ENCODE measurements at regions not wholly inside any gene's neighbourhood (a gene's known extent, or its start where the extent isn't known, plus 50 kb on each side); places are given as distances from the start of the nearest gene placed in this dataset.

DNA sequence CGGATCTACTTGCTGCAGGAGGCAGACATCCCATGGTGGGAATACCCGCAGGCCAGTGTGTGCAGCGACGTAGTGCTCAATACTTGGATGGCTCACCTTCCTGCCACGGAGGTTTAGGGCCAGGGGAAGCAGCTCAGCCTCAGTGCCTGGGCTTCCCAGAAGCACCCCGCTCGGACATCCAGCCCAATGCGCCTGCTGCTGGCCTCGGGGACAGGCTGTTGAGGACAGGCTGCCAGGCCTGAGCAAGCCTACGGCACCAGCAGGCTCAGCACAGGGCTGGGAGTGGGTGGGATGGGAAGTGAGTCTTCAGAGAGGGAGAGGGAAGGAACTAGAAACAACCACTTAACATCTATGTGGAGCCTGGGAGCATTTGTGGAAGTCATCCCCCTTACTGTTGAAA, 441.3 kb upstream of the MGMT start:
- TF ChIP-seq POLR2A (IDR thresholded peaks at IDR 0.05): no peak
- TF ChIP-seq, protein P1, sequence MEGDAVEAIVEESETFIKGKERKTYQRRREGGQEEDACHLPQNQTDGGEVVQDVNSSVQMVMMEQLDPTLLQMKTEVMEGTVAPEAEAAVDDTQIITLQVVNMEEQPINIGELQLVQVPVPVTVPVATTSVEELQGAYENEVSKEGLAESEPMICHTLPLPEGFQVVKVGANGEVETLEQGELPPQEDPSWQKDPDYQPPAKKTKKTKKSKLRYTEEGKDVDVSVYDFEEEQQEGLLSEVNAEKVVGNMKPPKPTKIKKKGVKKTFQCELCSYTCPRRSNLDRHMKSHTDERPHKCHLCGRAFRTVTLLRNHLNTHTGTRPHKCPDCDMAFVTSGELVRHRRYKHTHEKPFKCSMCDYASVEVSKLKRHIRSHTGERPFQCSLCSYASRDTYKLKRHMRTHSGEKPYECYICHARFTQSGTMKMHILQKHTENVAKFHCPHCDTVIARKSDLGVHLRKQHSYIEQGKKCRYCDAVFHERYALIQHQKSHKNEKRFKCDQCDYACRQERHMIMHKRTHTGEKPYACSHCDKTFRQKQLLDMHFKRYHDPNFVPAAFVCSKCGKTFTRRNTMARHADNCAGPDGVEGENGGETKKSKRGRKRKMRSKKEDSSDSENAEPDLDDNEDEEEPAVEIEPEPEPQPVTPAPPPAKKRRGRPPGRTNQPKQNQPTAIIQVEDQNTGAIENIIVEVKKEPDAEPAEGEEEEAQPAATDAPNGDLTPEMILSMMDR (IDR thresholded peaks at IDR 0.05): no peak
- no peaks in the 10 kb centered on the region for H3K4me1 ChIP-seq
- DNase-seq (no peak), ATAC-seq (no peak)
- no peaks in the 10 kb centered on the region for H3K36me3 ChIP-seq
- H3K27ac ChIP-seq: no peak overlapping the region
- no peak overlapping the region for H3K4me3 ChIP-seq
- 47% methylated on average over 5 of the region's 10 CpGs for whole genome bisulfite sequencing (ENCODE audit: insufficient coverage, low coverage, low lambda C conversion rate, missing lambda C conversion rate)
- intact Hi-C loops (cut with DNase I): loop anchor here (5.0 to 10.0 kb wide), 2 partner anchors 947 to 949 kb away; no protein-coding TSS in a partner anchor
- H3K9me3 ChIP-seq: no peaks in the 10 kb centered on the region
- no peaks in the 10 kb centered on the region for H3K27me3 ChIP-seq

DNA sequence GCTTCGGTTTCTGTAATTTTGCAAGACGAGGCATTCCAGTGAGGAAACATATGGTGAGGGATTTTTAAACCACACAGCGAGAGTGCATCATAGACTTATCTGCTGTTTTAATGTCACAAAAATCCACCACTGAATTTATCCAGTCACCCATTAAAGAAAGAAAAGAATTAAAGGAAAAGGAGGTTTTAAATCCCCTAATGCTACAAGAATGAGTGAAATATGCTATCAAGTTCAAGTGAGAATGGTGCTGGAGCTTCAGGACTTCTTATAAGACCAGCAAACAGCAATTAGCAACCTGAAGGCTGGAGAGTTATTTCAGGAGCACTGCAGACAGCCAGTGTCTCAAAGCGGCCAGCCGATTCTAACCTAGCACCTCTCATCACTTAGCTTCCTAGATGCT, 439.1 kb upstream of the MGMT start:
- Histone ChIP-seq H3K27me3 (no peaks in the 10 kb centered on the region), H3K27ac (no peak overlapping the region), H3K4me1 (no peaks in the 10 kb centered on the region), H3K9me3 (no peaks in the 10 kb centered on the region), H3K4me3 (no peak overlapping the region), H3K36me3 (no peaks in the 10 kb centered on the region)
- ATAC-seq (no peak), DNase-seq (no peak)
- intact Hi-C loops (cut with DNase I): loop anchor here (5.0 to 10.0 kb wide), 2 partner anchors 944 to 947 kb away; no protein-coding TSS in a partner anchor
- TF ChIP-seq, protein P1 (IDR thresholded peaks at IDR 0.05): no peak
- no peak for TF ChIP-seq POLR2A (IDR thresholded peaks at IDR 0.05)
- 42% methylated on average over 5 of the region's 5 CpGs for WGBS (ENCODE audit: insufficient coverage, low coverage, low lambda C conversion rate, missing lambda C conversion rate)

DNA sequence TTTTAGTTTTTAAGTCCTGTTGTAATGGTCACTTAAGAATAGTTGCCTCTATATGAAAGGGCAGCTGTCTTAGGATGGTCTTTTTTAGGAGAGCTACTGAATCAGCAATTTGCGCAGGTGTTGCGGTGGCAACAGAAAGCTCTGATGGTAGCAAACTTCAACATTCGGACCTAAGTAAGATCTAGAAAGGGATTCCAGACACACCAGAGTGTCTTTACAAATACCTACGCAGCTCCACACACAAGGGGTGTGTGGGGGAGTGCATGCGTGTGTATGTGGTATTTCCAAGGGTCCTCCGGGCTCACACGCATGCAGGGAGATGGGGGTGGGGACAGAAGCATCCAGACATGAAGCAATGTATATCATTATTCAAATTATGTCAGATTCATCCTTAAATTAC, 438.6 kb upstream of the MGMT start:
- TF ChIP-seq POLR2A (IDR thresholded peaks at IDR 0.05): no peak
- TF ChIP-seq, protein P1 (IDR thresholded peaks at IDR 0.05): no peak
- no peak overlapping the region for H3K27ac ChIP-seq
- no peak overlapping the region for H3K4me3 ChIP-seq
- H3K9me3 ChIP-seq: no peaks in the 10 kb centered on the region
- no peak for DNase-seq
- WGBS (ENCODE audit: insufficient coverage, low coverage, low lambda C conversion rate, missing lambda C conversion rate): 60% methylated on average over 5 of the region's 7 CpGs
- no peaks in the 10 kb centered on the region for H3K36me3 ChIP-seq
- H3K27me3 ChIP-seq: no peaks in the 10 kb centered on the region
- no peak for ATAC-seq
- intact Hi-C loops (cut with DNase I): loop anchor here (5.0 to 10.0 kb wide), 2 partner anchors 944 to 946 kb away; no protein-coding TSS in a partner anchor
- no peaks in the 10 kb centered on the region for H3K4me1 ChIP-seq

DNA sequence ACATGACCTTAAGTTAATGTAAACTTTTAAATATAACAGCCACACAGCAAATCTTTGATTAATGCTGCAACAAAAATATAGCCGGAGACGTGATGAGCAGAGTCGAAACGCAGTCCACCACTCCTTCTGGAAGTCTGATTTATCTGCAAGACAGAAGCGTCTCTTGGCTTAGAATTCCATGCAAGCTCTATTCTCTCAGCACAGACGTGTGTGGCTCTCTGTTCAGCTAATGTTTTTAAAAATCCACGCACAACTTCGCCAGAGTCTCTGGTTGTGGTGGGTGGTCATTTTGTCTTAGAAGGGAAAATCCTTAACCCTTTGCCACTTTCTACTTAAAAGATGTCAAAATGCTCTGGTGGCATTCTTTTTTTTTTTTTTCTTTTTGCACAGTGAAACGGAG, 438.0 kb upstream of the MGMT start:
- DNase-seq: no peak
- H3K9me3 ChIP-seq: no peaks in the 10 kb centered on the region
- no peaks in the 10 kb centered on the region for H3K36me3 ChIP-seq
- H3K27me3 ChIP-seq: no peaks in the 10 kb centered on the region
- intact Hi-C loops (cut with DNase I): loop anchor here (5.0 to 10.0 kb wide), 2 partner anchors 943 to 946 kb away; no protein-coding TSS in a partner anchor
- no peak for ATAC-seq
- no peak overlapping the region for H3K4me3 ChIP-seq
- TF ChIP-seq POLR2A (IDR thresholded peaks at IDR 0.05): no peak
- TF ChIP-seq, protein P1 (IDR thresholded peaks at IDR 0.05): no peak
- 45% methylated on average over 9 of the region's 9 CpGs for WGBS (ENCODE audit: insufficient coverage, low coverage, low lambda C conversion rate, missing lambda C conversion rate)
- H3K4me1 ChIP-seq: no peaks in the 10 kb centered on the region
- no peak overlapping the region for H3K27ac ChIP-seq
